Liver (tissue), 2 donors: ENCODE measurements at regions not wholly inside any gene's neighbourhood (a gene's known extent, or its start where the extent isn't known, plus 50 kb on each side); places are given as distances from the start of the nearest gene placed in this dataset.

ENCODE experiments used
- CTCF ChIP-seq: fragments of 150-350 bp; IDR thresholded peaks from 2 replicates; pipeline ENCODE4 v1.5.1; 2017; ENCODE audit warnings: improper control_type of control experiment, low read depth, low read length; ENCODE audit not compliant: missing input control
- ZBTB33 ChIP-seq: IDR thresholded peaks from 2 replicates; pipeline ENCODE4 v1.6.1; 2016; ENCODE audit warnings: antibody characterized with exemption
- TF ChIP-seq, protein P1 (sequence below): IDR thresholded peaks from 2 replicates; pipeline ENCODE4 v1.6.1; 2016; ENCODE audit warnings: antibody characterized with exemption
- donor health status: healthy.

DNA sequence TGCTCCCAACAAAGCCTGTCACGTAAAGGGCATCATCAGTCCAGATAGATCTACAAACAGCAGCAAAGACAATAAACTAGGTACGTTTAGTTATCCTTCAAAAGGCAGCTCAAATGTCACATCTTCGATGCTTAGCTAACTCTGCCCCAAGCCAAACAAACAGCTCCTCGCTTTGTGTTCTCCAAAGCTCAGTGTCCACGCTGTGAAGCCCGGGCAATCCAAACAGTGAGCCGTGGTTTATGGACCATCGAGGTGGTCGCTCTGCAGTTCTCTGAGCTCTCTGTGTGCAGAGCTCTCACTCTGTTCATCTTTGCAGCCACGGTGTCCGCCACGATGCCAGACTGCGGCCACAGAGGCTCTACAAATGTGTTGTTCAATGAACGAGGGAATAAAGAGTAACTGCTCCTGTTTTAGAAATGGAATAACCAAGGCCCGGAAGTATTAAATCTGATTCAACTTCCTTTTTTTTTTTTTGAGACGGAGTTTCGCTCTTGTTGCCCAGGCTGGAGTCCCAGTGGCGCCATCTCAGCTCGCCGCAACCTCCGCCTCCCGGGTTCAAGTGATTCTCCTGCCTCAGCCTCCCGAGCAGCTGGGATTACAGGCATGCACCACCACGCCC, 117.2 kb upstream of the FAM174B start:
- no peak for TF ChIP-seq ZBTB33
- no peak for TF ChIP-seq CTCF
- TF ChIP-seq, protein P1, sequence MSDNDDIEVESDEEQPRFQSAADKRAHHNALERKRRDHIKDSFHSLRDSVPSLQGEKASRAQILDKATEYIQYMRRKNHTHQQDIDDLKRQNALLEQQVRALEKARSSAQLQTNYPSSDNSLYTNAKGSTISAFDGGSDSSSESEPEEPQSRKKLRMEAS = no peak
